Natural killer cell (primary cell): ENCODE measurements at regions not wholly inside any gene's neighbourhood (a gene's known extent, or its start where the extent isn't known, plus 50 kb on each side); places are given as distances from the start of the nearest gene placed in this dataset.
"Not testable (repeated sequence)": the region's sequence is repeated elsewhere in the genome, so short reads cannot be mapped to it uniquely, and the experiment has no call there.

Experiments used
- ATAC-seq, 3 donors: fragments of 150-1000 bp in 2 of 3; fragments of 200-7000 bp in 1 of 3; cut with Tn5 transposase; 1 replicate in 1 of 3; 2 replicates in 2 of 3; pipeline ENCODE4 v1.10.0; 2021; ENCODE audit warnings: mild to moderate bottlenecking in 2 of 3, moderate library complexity in 2 of 3
- DNase-seq, 2 donors: peaks; one replicate each; pipeline versions ENCODE4 v3.0.0 to v3.0.0-alpha.2; 2013 to 2021; ENCODE audit warnings: mixed read lengths in 1 of 2
- H3K27ac ChIP-seq: one replicate; pipeline ENCODE4 v1.5.1; 2013; ENCODE audit warnings: mild to moderate bottlenecking, low read length
- H3K27me3 ChIP-seq: one replicate; pipeline ENCODE4 v1.6.1; 2013; ENCODE audit warnings: low read length; ENCODE audit not compliant: control insufficient read depth, insufficient read depth
- H3K36me3 ChIP-seq: one replicate; pipeline ENCODE4 v1.6.1; 2013; ENCODE audit warnings: low read length; ENCODE audit not compliant: control insufficient read depth, insufficient read depth
- H3K4me1 ChIP-seq: one replicate; pipeline ENCODE4 v1.6.1; 2013; ENCODE audit warnings: low read length; ENCODE audit not compliant: control insufficient read depth, insufficient read depth
- H3K4me3 ChIP-seq: one replicate; pipeline ENCODE4 v1.5.1; 2013; ENCODE audit warnings: low read length
- H3K9me3 ChIP-seq: one replicate; pipeline ENCODE4 v1.6.1; 2013; ENCODE audit warnings: low read length; ENCODE audit not compliant: control insufficient read depth, insufficient read depth
- H3K27ac Mint-ChIP-seq, 2 donors: one replicate each; pipeline ENCODE4 v1.8.0; 2022; ENCODE audit warnings: mild to moderate bottlenecking in 2 of 2, mixed read lengths in 2 of 2, moderate library complexity in 1 of 2
- H3K27me3 Mint-ChIP-seq, 2 donors: one replicate each; pipeline ENCODE4 v1.8.0; 2022; ENCODE audit warnings: low read depth in 2 of 2, mixed read lengths in 2 of 2
- H3K36me3 Mint-ChIP-seq: one replicate; pipeline ENCODE4 v1.8.0; 2022; ENCODE audit warnings: mixed read lengths
- H3K4me1 Mint-ChIP-seq, 2 donors: one replicate each; pipeline ENCODE4 v1.8.0; 2022; ENCODE audit warnings: mixed read lengths in 2 of 2
- H3K4me3 Mint-ChIP-seq: one replicate; pipeline ENCODE4 v1.8.0; 2022; ENCODE audit warnings: mild to moderate bottlenecking, moderate library complexity, mixed read lengths
- H3K9me3 Mint-ChIP-seq, 2 donors: one replicate each; pipeline ENCODE4 v1.8.0; 2022; ENCODE audit warnings: mixed read lengths in 2 of 2
- WGBS: methylation state at CpG from one replicate; pipeline ENCODE4 v1.1.7; 2013; ENCODE audit warnings: missing lambda C conversion rate; ENCODE audit not compliant: insufficient coverage; 5-methylcytosine and 5-hydroxymethylcytosine counted together
- intact Hi-C: fragments of 100-400 bp; cut with micrococcal nuclease; formaldehyde crosslinking; loops from one replicate; pipeline ENCODE4 v1.14.2; 2022
- TF ChIP-seq, protein P1 (sequence below): fragments of 200-600 bp; IDR thresholded peaks from one replicate; pipeline ENCODE4 v1.8.0; 2022; ENCODE audit warnings: antibody characterized with exemption

DNA sequence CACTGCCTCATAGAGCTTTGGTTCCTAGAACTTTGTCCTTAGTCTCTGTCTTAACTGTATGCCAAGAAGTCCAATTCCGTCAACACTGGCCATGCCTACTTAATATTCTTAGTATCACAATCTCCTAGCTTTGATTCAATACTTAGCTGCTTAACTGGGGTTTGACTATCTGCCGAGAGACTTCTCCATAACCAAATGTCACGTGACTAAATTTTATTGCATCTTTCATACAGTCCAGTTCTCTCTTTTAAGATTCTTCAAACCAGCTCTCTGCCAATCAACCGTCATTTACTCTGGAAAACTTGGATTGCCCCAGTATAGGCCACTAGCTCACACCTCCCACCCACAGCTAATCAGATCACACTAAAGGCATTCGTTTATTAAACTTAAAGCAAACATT lies 122.8 kb downstream of the ATXN7L3B start:
- intact Hi-C loops: no loop called here
- WGBS: 87% methylated on average over 4 of the region's 5 CpGs

DNA sequence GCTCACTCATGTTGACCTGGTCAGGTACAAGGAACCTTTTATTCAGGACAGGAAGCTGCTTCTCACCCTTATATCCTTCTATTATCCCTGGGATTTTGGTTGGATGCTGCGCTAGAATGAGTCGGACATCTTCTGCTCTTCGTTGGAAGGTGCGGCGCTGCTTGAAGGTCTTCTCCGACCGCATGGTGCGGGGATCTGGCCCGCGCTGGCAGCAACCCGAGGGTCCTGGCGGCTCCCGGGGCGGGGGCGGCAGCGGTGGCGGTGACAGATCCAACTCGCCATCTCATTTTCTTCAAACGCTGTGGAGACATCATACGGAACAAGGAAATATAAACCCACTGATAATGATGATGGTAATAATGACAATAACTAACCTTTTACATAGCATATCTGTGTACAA lies 126.3 kb downstream of the ATXN7L3B start:
- 98% methylated on average over 18 of the region's 20 CpGs for WGBS
- peaks cover 0 to 3% of the 10 kb centered on the region in 2 donors for H3K9me3 Mint-ChIP-seq

More for the DNA sequence above, 122.8 kb downstream of the ATXN7L3B start:
- DNase-seq: no peak
- Mint-ChIP-seq H3K9me3 (peaks cover 0 to 3% of the 10 kb centered on the region in 2 donors), H3K4me3 (no peak overlapping the region), H3K27ac (no peak overlapping the region), H3K4me1 (no peaks in the 10 kb centered on the region), H3K36me3 (no peaks in the 10 kb centered on the region), H3K27me3 (no peaks in the 10 kb centered on the region)
- ATAC-seq: no peak
- Histone ChIP-seq H3K27me3 (no peaks in the 10 kb centered on the region), H3K4me1 (no peaks in the 10 kb centered on the region), H3K9me3 (no peaks in the 10 kb centered on the region), H3K4me3 (no peak overlapping the region), H3K27ac (no peak overlapping the region), H3K36me3 (no peaks in the 10 kb centered on the region)
- TF ChIP-seq, protein P1, sequence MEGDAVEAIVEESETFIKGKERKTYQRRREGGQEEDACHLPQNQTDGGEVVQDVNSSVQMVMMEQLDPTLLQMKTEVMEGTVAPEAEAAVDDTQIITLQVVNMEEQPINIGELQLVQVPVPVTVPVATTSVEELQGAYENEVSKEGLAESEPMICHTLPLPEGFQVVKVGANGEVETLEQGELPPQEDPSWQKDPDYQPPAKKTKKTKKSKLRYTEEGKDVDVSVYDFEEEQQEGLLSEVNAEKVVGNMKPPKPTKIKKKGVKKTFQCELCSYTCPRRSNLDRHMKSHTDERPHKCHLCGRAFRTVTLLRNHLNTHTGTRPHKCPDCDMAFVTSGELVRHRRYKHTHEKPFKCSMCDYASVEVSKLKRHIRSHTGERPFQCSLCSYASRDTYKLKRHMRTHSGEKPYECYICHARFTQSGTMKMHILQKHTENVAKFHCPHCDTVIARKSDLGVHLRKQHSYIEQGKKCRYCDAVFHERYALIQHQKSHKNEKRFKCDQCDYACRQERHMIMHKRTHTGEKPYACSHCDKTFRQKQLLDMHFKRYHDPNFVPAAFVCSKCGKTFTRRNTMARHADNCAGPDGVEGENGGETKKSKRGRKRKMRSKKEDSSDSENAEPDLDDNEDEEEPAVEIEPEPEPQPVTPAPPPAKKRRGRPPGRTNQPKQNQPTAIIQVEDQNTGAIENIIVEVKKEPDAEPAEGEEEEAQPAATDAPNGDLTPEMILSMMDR: no peak

DNA sequence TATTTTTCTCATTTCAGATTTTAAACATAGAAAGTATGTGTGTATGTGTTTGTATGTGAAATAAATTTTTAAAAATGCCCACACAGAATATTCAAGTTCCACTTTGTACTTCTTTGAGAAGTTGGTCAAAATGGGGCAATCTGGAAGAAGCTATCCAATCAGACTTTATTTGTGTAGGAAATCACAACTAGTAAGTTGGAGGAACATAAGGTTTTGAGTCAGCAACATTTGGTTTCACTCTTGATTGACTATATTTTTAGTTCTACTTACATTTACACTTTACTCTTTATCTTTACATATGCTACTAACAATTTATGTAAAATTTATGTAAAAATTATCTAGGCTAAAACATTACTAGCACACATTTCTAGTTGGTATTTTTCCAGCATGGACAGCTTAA lies 128.1 kb downstream of the ATXN7L3B start:
- Mint-ChIP-seq H3K4me1 (no peaks in the 10 kb centered on the region), H3K4me3 (no peak overlapping the region), H3K9me3 (peaks cover 0 to 3% of the 10 kb centered on the region in 2 donors), H3K27me3 (no peaks in the 10 kb centered on the region), H3K36me3 (no peaks in the 10 kb centered on the region), H3K27ac (no peak overlapping the region)
- H3K36me3 ChIP-seq: no peaks in the 10 kb centered on the region
- no peaks in the 10 kb centered on the region for H3K4me1 ChIP-seq
- H3K9me3 ChIP-seq: no peaks in the 10 kb centered on the region
- DNase-seq: no peak
- H3K4me3 ChIP-seq: no peak overlapping the region
- ATAC-seq: no peak
- H3K27ac ChIP-seq: no peak overlapping the region
- no peaks in the 10 kb centered on the region for H3K27me3 ChIP-seq
- intact Hi-C loops: no loop called here
- TF ChIP-seq, protein P1: no peak

More for the DNA sequence above, 126.3 kb downstream of the ATXN7L3B start:
- Histone ChIP-seq H3K4me1 (no peaks in the 10 kb centered on the region), H3K27me3 (no peaks in the 10 kb centered on the region), H3K4me3 (no peak overlapping the region), H3K27ac (no peak overlapping the region), H3K9me3 (no peaks in the 10 kb centered on the region), H3K36me3 (no peaks in the 10 kb centered on the region)
- no peaks in the 10 kb centered on the region for H3K4me1 Mint-ChIP-seq
- H3K4me3 Mint-ChIP-seq: no peak overlapping the region
- no peaks in the 10 kb centered on the region for H3K27me3 Mint-ChIP-seq
- H3K27ac Mint-ChIP-seq: no peak overlapping the region
- TF ChIP-seq, protein P1: no peak
- no peaks in the 10 kb centered on the region for H3K36me3 Mint-ChIP-seq
- DNase-seq (no peak), ATAC-seq (no peak)
- intact Hi-C loops: no loop called here

DNA sequence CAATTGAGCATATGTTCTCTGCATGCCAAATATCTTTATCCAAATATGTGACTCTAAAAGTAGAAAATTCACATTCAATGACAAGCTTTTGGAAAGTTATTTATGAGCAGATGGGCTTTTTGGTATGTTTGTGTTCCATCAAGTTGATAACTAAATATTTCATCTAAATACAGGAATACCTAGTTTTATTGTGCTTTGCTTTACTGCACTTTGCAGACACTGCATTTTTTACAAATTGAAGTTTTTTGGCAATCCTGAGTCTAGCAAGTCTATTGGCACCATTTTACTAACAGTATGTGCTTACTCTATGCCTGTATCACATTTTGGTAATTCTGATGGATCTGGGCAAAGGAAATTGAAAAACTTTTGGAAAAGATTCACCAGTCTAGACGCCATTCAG lies 133.8 kb downstream of the ATXN7L3B start:
- intact Hi-C loops: no loop called here
- no peak overlapping the region for H3K4me3 ChIP-seq
- no peaks in the 10 kb centered on the region for H3K4me1 ChIP-seq
- no peaks in the 10 kb centered on the region for H3K9me3 ChIP-seq
- Mint-ChIP-seq H3K27ac (no peak overlapping the region), H3K4me1 (no peaks in the 10 kb centered on the region), H3K4me3 (no peak overlapping the region), H3K27me3 (peaks cover 0 to 3% of the 10 kb centered on the region in 2 donors), H3K9me3 (no peaks in the 10 kb centered on the region), H3K36me3 (no peaks in the 10 kb centered on the region)
- H3K27me3 ChIP-seq: no peaks in the 10 kb centered on the region
- TF ChIP-seq, protein P1: no peak
- no peak overlapping the region for H3K27ac ChIP-seq
- DNase-seq (no peak), ATAC-seq (no peak)
- 78% methylated on average over 1 of the region's 1 CpG for WGBS
- no peaks in the 10 kb centered on the region for H3K36me3 ChIP-seq

DNA sequence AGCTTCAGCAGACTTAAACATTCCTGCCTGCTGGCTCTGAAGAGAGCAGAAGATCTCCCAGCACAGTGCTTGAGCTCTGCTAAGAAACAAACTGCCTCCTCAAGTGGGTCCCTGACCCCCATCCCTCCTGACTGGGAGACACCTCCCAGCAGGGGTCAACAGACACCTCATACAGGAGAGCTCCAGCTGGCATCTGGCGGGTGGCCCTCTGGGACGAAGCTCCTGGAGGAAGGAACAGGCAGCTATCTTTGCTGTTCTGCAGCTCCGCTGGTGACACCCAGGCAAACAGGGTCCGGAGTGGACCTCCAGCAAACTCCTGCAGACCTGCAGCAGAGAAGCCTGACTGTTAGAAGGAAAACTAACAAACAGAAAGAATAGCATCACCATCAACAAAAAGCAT lies 139.3 kb downstream of the ATXN7L3B start:
- H3K4me3 ChIP-seq, H3K4me1 Mint-ChIP-seq, H3K36me3 ChIP-seq, H3K4me3 Mint-ChIP-seq, H3K9me3 ChIP-seq, H3K9me3 Mint-ChIP-seq, H3K27me3 Mint-ChIP-seq, ATAC-seq, H3K36me3 Mint-ChIP-seq, H3K27ac Mint-ChIP-seq, H3K27me3 ChIP-seq, H3K4me1 ChIP-seq, DNase-seq, H3K27ac ChIP-seq, intact Hi-C loops: not testable (repeated sequence)
- WGBS: 95% methylated on average over 4 of the region's 4 CpGs
